Skeletal muscle tissue (tissue), 3 donors: ENCODE measurements at regions not wholly inside any gene's neighbourhood (a gene's known extent, or its start where the extent isn't known, plus 50 kb on each side); places are given as distances from the start of the nearest gene placed in this dataset.

Experiments used
- H3K27ac ChIP-seq: one replicate; pipeline ENCODE4 v1.7.0; 2013; ENCODE audit warnings: mild to moderate bottlenecking, low read depth, low read length, inconsistent platforms
- H3K27me3 ChIP-seq, 3 donors: one replicate each; pipeline ENCODE4 v1.7.0; 2013; ENCODE audit warnings: low read length in 3 of 3; ENCODE audit not compliant: control insufficient read depth in 3 of 3, insufficient read depth in 3 of 3
- H3K36me3 ChIP-seq, 3 donors: one replicate each; pipeline ENCODE4 v1.7.0; 2013; ENCODE audit warnings: low read length in 3 of 3; ENCODE audit not compliant: control insufficient read depth in 3 of 3, insufficient read depth in 3 of 3
- H3K4me1 ChIP-seq, 3 donors: one replicate each; pipeline ENCODE4 v1.7.0; 2013; ENCODE audit warnings: low read length in 3 of 3, mild to moderate bottlenecking in 3 of 3; ENCODE audit not compliant: control insufficient read depth in 3 of 3, insufficient read depth in 3 of 3
- H3K4me3 ChIP-seq, 3 donors: one replicate each; pipeline ENCODE4 v1.7.0; 2013; ENCODE audit warnings: low read length in 3 of 3
- H3K9ac ChIP-seq, 3 donors: one replicate each; pipeline ENCODE4 v1.7.0; 2013; ENCODE audit warnings: low read length in 3 of 3, mild to moderate bottlenecking in 3 of 3, moderate library complexity in 2 of 3, low read depth in 1 of 3
- H3K9me3 ChIP-seq, 3 donors: one replicate each; pipeline ENCODE4 v1.7.0; 2013; ENCODE audit warnings: low read length in 3 of 3; ENCODE audit not compliant: control insufficient read depth in 3 of 3
- donor health status: Osteomylitis.

DNA sequence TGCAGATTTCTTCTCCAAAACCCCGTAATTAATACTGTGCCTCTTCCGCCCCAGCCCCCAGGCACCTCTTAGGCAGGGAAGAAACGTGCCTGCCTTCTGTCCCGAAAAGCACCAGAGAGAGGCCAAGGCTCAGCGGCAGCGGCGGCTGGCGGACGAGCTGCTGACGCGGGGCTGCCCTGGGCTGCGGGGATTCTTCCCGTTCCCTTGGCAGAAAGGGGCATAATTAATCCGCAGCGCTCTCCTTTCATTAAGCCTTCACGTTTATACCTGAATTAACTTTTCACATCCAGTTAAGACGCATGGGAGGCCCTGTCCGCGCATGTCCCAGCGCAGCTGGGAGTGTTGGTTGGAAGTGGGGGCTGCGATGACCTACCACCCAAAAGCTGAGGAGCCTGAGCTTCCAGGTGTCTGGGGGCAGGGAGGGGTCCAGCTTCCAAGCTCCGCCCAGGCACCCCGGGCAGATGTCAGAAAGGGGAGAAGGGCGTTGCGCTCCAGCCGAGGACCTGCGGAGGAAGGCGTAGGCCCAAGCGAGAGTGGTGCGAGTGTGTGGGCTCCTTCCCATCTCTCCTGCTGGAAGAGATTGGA is 167.4 kb upstream of the LRFN2 start:
- no peaks in the 10 kb centered on the region for H3K36me3 ChIP-seq
- no peak overlapping the region for H3K9ac ChIP-seq
- H3K27ac ChIP-seq, result no peak overlapping the region
- no peaks in the 10 kb centered on the region for H3K9me3 ChIP-seq
- H3K4me3 ChIP-seq, result no peak overlapping the region
- H3K4me1 ChIP-seq, result peaks cover 0 to 2% (median 0%) of the 10 kb centered on the region in 3 donors
- peaks cover 5 to 32% (median 7%) of the 10 kb centered on the region in 3 donors for H3K27me3 ChIP-seq

DNA sequence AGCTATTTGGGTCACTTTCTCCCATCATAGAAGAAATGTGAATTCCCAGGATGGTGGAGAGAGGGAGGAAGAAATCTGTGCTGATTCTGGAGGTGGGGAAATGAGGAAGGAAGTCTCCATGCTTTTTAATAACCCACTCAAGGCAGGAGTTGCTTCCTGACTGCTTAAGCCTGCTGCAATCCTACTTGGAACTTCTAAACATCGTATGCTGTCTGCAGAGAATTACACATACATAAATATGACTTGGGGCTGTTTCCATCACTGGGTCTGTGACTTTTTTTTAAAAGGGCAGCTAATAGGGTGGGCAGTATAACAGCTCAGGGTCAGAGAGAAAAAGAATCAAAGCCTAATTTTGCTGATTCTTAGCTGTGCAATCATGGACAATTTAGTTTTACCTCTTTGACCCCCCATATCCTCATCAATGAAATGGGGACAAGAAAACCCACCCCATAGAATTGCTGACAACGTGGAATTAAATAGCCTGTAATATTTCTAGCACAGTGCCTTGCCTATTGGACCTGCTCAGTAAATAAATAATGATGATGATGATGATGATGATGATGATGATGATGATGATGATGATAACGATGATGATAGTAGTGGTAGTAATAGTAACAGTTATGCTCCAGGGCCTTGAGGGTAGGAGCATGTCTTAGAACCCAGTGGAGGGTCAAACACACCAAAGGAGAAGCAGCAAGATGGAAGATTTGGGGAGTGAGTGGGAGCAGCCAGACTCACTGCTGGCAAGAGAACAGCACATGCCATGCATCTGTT is 166.7 kb upstream of the LRFN2 start:
- Histone ChIP-seq H3K27me3 (peaks cover 5 to 30% (median 7%) of the 10 kb centered on the region in 3 donors), H3K9ac (no peak overlapping the region), H3K9me3 (no peaks in the 10 kb centered on the region), H3K27ac (no peak overlapping the region), H3K36me3 (no peaks in the 10 kb centered on the region), H3K4me1 (peaks cover 0 to 2% (median 0%) of the 10 kb centered on the region in 3 donors), H3K4me3 (no peak overlapping the region)

DNA sequence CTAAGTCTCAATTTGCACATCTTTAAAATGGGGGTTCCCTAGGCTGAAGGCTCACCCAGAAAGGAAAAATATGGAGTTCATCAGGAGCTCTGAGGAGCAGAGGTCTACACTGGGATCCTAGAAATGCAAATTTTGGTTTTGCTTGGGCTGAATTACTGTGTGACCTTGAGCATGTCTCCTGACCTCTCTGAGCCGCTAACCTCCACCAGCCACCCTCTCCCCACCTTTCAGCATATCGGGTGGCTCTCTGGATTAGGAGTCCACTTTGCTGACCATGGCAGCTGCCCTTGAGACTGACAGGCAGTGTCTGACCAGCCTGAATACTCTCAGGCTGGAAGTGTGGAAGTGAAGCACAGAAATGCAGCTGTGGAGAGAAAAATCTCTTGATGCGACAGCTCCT is 165.9 kb upstream of the LRFN2 start:
- no peaks in the 10 kb centered on the region for H3K9me3 ChIP-seq
- H3K4me3 ChIP-seq, result no peak overlapping the region
- no peak overlapping the region for H3K9ac ChIP-seq
- no peak overlapping the region for H3K27ac ChIP-seq
- H3K4me1 ChIP-seq, result peaks cover 0 to 2% (median 0%) of the 10 kb centered on the region in 3 donors
- peaks cover 5 to 30% (median 7%) of the 10 kb centered on the region in 3 donors for H3K27me3 ChIP-seq
- no peaks in the 10 kb centered on the region for H3K36me3 ChIP-seq

GRCh38 chr6:40744835-40745234 is 157.7 kb upstream of the LRFN2 start:
- H3K4me1 ChIP-seq, result no peaks in the 10 kb centered on the region
- no peak overlapping the region for H3K9ac ChIP-seq
- H3K36me3 ChIP-seq, result no peaks in the 10 kb centered on the region
- no peak overlapping the region for H3K27ac ChIP-seq
- H3K27me3 ChIP-seq, result peaks cover 0 to 3% (median 2%) of the 10 kb centered on the region in 3 donors
- H3K9me3 ChIP-seq, result no peaks in the 10 kb centered on the region
- H3K4me3 ChIP-seq, result no peak overlapping the region

DNA sequence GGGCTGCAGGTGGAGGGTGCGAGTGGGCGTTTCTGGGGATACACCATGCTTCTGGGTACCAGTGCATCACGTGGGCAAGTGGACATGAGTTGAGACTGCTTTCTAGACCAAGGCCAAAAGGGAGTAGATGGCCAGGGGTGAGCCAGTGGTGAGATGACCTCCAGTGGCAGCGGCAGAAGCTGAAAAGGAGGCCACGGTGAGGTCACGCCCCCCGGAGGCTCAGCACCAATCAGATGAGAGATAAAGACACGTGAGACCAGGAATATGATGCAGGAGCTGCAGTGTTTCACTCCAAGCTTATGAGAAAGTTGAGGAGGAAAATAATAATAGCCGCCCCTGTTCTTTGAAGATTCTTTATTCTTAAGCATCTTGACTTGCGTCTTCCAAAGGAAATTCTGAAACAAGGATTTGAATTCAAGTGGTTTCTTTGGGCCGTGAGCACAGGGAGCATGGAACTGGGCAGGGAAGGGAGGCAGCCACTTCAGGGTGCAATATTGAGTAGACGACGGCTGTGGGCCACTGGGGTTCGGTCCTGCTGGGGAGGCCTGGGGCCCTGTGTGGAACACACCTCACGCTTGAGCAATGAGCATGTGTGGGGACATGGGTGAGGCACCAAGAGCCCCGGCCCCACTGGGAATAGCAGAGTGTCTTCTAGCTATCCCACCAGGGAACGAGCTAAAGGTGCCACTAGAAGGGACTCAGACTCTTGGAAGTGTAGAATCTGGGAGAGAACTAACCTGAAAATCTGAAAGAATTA is 156.7 kb upstream of the LRFN2 start:
- Histone ChIP-seq H3K36me3 (no peaks in the 10 kb centered on the region), H3K4me1 (no peaks in the 10 kb centered on the region), H3K4me3 (no peak overlapping the region), H3K27ac (no peak overlapping the region), H3K9me3 (no peaks in the 10 kb centered on the region), H3K27me3 (peaks cover 0 to 3% (median 2%) of the 10 kb centered on the region in 3 donors), H3K9ac (no peak overlapping the region)

- no peaks in the 10 kb centered on the region for H3K36me3 ChIP-seq
- no peaks in the 10 kb centered on the region for H3K9me3 ChIP-seq
- no peak overlapping the region for H3K27ac ChIP-seq
- no peak overlapping the region for H3K4me3 ChIP-seq
- H3K27me3 ChIP-seq, result peaks cover 0 to 3% (median 2%) of the 10 kb centered on the region in 3 donors
- no peak overlapping the region for H3K9ac ChIP-seq
- no peaks in the 10 kb centered on the region for H3K4me1 ChIP-seq
Measured at GRCh38 chr6:40743226-40743625, 156.1 kb upstream of the LRFN2 start.

DNA sequence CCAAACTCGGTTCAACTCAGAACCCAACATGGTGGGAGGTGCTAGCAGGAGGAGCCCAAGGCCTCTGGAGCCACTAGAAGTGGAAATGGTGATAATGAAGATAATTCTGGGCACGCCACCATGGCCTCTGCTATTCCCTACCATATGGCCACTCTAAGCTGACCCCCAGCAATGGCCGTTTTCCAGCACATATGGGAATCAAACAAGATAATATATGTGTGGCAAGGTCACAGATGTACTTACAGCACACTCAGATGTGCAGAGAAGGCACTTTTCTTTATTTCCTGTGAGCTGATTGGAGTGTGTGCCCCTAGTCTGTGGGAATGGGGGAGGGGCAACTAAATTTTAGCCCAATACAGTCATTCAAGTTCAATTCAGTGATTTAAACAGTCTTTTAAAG is 153.4 kb upstream of the LRFN2 start:
- H3K27ac ChIP-seq, result no peak overlapping the region
- H3K4me3 ChIP-seq, result no peak overlapping the region
- no peaks in the 10 kb centered on the region for H3K4me1 ChIP-seq
- no peak overlapping the region for H3K9ac ChIP-seq
- H3K36me3 ChIP-seq, result no peaks in the 10 kb centered on the region
- H3K9me3 ChIP-seq, result no peaks in the 10 kb centered on the region
- H3K27me3 ChIP-seq, result peaks cover 0 to 11% (median 11%) of the 10 kb centered on the region in 3 donors

- H3K4me1 ChIP-seq, result no peaks in the 10 kb centered on the region
Measured at GRCh38 chr6:40738551-40739193, 151.5 kb upstream of the LRFN2 start.

GRCh38 chr6:40735521-40735920 is 148.4 kb upstream of the LRFN2 start:
- Histone ChIP-seq H3K27me3 (peaks cover 0 to 15% (median 11%) of the 10 kb centered on the region in 3 donors), H3K4me3 (no peak overlapping the region), H3K4me1 (no peaks in the 10 kb centered on the region), H3K9ac (no peak overlapping the region), H3K9me3 (no peaks in the 10 kb centered on the region), H3K27ac (no peak overlapping the region), H3K36me3 (no peaks in the 10 kb centered on the region)

More at GRCh38 chr6:40738551-40739193, 151.5 kb upstream of the LRFN2 start:
- Histone ChIP-seq H3K36me3 (no peaks in the 10 kb centered on the region), H3K9me3 (no peaks in the 10 kb centered on the region), H3K27ac (no peak overlapping the region), H3K9ac (no peak overlapping the region), H3K4me3 (no peak overlapping the region), H3K27me3 (peaks cover 0 to 15% (median 13%) of the 10 kb centered on the region in 3 donors)
